ENCODE measurements at regions not wholly inside any gene's neighbourhood (a gene's known extent, or its start where the extent isn't known, plus 50 kb on each side); places are given as distances from the start of the nearest gene placed in this dataset.

- no peak for ATAC-seq
Observed at GRCh38 chr5:124210111-124210910, 536.1 kb downstream of the ZNF608 start.

More at GRCh38 chr5:124210111-124210910, 536.1 kb downstream of the ZNF608 start:
- Histone ChIP-seq H3K9me2 (ENCODE audit: insufficient read depth) (no peaks in the 10 kb centered on the region), H3K79me2 (ENCODE audit: insufficient read depth, low read length) (no peaks in the 10 kb centered on the region), H4K20me1 (ENCODE audit: insufficient read depth) (no peaks in the 10 kb centered on the region), H3K4me1 (ENCODE audit: control insufficient read depth in 1 of 2, insufficient read depth in 2 of 2, low read length in 2 of 2) (no peaks in the 10 kb centered on the region), H3K4me3 (replicated peaks in 1 of 2; ENCODE audit: low read depth in 1 of 2, low read length in 2 of 2) (no peak overlapping the region), H3K36me3 (ENCODE audit: control insufficient read depth in 1 of 2, insufficient read depth in 2 of 2, low read length in 2 of 2) (no peaks in the 10 kb centered on the region), H3K9ac (ENCODE audit: low read length) (no peak overlapping the region), H2AFZ (ENCODE audit: low read depth, low read length, poor library complexity, severe bottlenecking) (no peak overlapping the region), H3K27ac (ENCODE audit: low read depth, low read length) (no peak overlapping the region), H3K4me2 (ENCODE audit: low read length) (no peak overlapping the region), H3K9me3 (ENCODE audit: control insufficient read depth in 1 of 2, insufficient read depth in 1 of 2, low read depth in 1 of 2, low read length in 2 of 2) (no peaks in the 10 kb centered on the region), H3K27me3 (ENCODE audit: insufficient read depth, low read length) (no peaks in the 10 kb centered on the region)
- BruUV-seq (replicated peaks) = no TSS peak
- no peak for DNase-seq (ENCODE audit: low read depth, low spot score)
- TF ChIP-seq, protein P1, sequence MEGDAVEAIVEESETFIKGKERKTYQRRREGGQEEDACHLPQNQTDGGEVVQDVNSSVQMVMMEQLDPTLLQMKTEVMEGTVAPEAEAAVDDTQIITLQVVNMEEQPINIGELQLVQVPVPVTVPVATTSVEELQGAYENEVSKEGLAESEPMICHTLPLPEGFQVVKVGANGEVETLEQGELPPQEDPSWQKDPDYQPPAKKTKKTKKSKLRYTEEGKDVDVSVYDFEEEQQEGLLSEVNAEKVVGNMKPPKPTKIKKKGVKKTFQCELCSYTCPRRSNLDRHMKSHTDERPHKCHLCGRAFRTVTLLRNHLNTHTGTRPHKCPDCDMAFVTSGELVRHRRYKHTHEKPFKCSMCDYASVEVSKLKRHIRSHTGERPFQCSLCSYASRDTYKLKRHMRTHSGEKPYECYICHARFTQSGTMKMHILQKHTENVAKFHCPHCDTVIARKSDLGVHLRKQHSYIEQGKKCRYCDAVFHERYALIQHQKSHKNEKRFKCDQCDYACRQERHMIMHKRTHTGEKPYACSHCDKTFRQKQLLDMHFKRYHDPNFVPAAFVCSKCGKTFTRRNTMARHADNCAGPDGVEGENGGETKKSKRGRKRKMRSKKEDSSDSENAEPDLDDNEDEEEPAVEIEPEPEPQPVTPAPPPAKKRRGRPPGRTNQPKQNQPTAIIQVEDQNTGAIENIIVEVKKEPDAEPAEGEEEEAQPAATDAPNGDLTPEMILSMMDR (IDR thresholded peaks at IDR 0.05 in 2 of 3, conservative IDR thresholded peaks at IDR 0.05 in 1 of 3; ENCODE audit: borderline replicate concordance in 1 of 3, insufficient read depth in 1 of 3, low read depth in 2 of 3, low read length in 2 of 3) = no peak
- TF ChIP-seq ELF1 (IDR thresholded peaks at IDR 0.05; ENCODE audit: borderline replicate concordance, low read depth) = no peak
- TF ChIP-seq, protein P2, sequence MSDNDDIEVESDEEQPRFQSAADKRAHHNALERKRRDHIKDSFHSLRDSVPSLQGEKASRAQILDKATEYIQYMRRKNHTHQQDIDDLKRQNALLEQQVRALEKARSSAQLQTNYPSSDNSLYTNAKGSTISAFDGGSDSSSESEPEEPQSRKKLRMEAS (IDR thresholded peaks at IDR 0.05) = no peak
- TF ChIP-seq RAD21 (IDR thresholded peaks at IDR 0.05; ENCODE audit: low read depth) = no peak
- no peak for TF ChIP-seq FOSL1 (IDR thresholded peaks at IDR 0.05; ENCODE audit: low read depth)
- TF ChIP-seq CBX3 (IDR thresholded peaks at IDR 0.05; ENCODE audit: low read depth) = no peak
- TF ChIP-seq POLR2AphosphoS5 (IDR thresholded peaks at IDR 0.05; ENCODE audit: low read depth, low read length) = no peak
- no peak for TF ChIP-seq POLR2A (IDR thresholded peaks at IDR 0.05; ENCODE audit: borderline replicate concordance, extremely low read depth, insufficient read depth, insufficient read length)
- no peak for TF ChIP-seq ZNF274 (IDR thresholded peaks at IDR 0.05; ENCODE audit: low read depth, low read length)
- no peak for TF ChIP-seq CEBPB (IDR thresholded peaks at IDR 0.05; ENCODE audit: low read depth)
- TF ChIP-seq EZH2phosphoT487 (IDR thresholded peaks at IDR 0.05; ENCODE audit: borderline replicate concordance) = no peak
- no peak for TF ChIP-seq YY1 (IDR thresholded peaks at IDR 0.05; ENCODE audit: extremely low read depth, insufficient replicate concordance, low read depth, low read length)
- no peak for TF ChIP-seq REST (IDR thresholded peaks at IDR 0.05; ENCODE audit: low read depth)
- TF ChIP-seq ZFX (IDR thresholded peaks at IDR 0.05) = no peak
- TF ChIP-seq SRF (IDR thresholded peaks at IDR 0.05; ENCODE audit: low read depth) = no peak
- no peak for TF ChIP-seq ZBTB33 (IDR thresholded peaks at IDR 0.05; ENCODE audit: extremely low read depth, insufficient replicate concordance, low read length)
- no peak for TF ChIP-seq EGR1 (IDR thresholded peaks at IDR 0.05; ENCODE audit: low read depth)
- no peak for TF ChIP-seq SIN3A (IDR thresholded peaks at IDR 0.05; ENCODE audit: low read depth)
- TF ChIP-seq JUND (IDR thresholded peaks at IDR 0.05) = no peak
- POLR2A ChIA-PET = no interaction called here
- RAD21 ChIA-PET (ENCODE audit: low non-redundant PET in 1 of 2, low total read pairs in 2 of 2, uncharacterized antibody in 2 of 2, unreplicated experiment in 2 of 2) = no interaction called here
- intact Hi-C loops (cut with micrococcal nuclease) = no loop called here
- CTCF ChIA-PET = no interaction called here

Data from HCT116 (cell line).